Umbilical cord (tissue), 1 donor: ENCODE measurements at regions not wholly inside any gene's neighbourhood (a gene's known extent, or its start where the extent isn't known, plus 50 kb on each side); places are given as distances from the start of the nearest gene placed in this dataset.
"Not testable (repeated sequence)": the region's sequence is repeated elsewhere in the genome, so short reads cannot be mapped to it uniquely, and the experiment has no call there.

Source experiments
- DNase-seq: peaks from one replicate; pipeline ENCODE4 v3.0.0-alpha.2; 2015; ENCODE audit warnings: low spot score

DNA sequence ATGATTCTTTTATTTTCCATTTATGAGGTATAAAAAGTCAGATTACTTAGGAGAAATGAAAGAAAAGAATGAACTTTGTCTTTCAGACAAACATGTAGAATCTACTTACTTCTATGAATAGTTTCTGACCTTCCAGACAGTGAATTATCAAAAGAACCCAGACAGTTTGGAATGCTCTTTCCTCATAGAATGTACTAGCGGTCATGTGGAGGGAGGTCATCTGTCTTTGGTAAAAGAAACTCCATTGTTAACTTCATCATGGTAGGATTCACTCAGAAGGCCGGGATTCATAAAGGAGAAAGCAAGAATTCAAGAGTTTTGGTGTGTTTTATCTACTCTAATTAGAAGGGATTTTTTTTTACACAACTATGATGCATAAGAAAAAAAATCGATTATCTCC, 144.8 kb upstream of the ZNF804B start:
- no peak for DNase-seq

DNA sequence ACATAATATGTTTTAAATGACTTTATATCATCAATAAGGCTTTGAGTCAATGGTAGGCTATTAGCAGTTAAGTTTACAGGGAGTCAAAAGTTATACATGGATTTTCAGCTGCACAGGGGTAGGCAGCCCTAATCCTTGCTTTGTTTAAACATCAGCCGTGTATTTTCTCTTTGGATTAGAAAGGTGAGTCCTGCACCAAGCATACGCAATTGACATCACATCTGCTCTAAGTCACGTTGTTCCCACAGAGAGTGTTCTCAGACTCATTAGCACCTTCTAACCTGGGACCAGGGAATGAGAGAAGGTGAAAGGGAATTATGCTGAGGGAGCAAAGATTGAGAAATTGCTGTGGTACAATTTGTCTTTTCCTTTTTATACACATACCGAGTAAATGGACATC, 148.6 kb upstream of the ZNF804B start:
- no peak for DNase-seq

DNA sequence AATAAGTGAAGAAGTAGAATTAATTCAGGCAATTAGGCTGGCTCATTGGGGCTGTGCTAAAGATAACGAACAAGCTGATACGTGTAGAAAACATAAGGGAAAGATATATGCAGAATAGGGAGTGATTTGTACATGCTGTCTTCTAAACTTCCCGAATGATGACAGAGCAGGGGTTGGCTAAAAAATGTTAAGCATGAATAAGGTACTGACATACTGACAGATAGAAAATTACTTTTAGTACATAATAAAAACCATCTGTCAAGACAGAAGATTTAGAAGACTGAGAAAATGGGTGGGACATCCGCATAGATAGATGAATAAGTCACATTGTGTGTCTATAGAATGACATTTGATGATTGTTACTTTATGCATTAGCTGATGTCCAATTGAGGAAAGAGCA, 158.8 kb upstream of the ZNF804B start:
- no peak for DNase-seq

DNA sequence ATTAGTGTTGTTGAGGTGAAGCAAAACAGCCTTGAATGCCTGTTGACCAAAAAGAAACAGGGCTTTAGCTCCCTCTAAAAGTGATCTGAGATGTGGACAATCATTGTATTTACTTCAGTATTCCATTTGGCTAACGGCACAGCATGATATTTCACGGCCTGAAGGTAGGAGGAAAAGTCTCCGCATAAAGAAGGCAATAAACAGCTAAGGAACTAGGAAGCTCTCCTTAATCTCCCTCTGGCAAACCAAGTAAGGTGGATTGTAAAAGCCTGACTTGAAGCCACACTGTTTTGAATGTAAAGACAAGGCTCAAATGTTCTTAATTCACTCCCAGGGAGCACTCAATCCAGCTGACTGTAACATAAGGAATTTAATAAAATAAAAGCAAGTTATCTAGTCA, 160.0 kb upstream of the ZNF804B start:
- peak; percentile 23 for DNase-seq

DNA sequence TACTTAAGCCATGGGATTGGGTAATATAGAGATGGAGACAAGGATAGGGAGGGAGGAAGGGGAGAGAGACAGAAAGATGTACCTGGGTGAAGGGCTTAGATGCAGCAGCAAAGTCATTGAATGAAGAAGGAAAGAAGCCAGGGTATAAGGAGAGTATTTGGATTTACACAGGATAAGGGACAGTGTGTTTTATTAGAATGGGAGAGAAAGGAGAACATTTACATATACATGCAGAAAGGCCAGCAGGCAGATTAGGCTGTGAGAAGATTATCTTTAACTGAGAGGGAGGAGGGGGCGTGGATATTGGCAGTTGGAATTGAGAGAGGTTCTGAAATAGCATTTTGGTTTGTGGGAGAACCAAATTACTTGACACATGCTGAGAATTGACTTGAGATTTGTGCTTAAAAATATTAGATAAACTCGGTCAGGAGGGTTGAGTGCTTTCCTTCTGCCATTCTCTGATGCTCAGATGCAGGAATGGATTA, 161.5 kb upstream of the ZNF804B start:
- no peak for DNase-seq

DNA sequence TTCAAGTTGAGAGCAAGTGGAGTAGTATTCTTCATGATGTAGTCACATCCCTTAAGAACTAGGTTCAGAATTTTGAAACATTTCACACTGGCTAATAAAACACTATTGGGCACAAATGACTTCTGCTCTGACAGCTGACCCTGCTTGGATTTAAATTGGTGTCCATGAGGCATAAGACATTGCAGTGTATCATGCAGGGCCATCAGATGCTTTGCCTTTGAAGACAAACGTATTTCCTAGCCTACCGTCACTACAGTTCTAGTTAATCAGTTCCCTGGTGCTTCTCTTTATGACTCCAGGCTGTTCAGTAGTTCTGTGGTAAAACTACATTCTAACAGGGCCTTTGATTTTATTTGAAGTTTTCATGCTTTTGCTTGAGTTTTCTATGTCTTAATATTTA, 168.5 kb upstream of the ZNF804B start:
- no peak for DNase-seq

DNA sequence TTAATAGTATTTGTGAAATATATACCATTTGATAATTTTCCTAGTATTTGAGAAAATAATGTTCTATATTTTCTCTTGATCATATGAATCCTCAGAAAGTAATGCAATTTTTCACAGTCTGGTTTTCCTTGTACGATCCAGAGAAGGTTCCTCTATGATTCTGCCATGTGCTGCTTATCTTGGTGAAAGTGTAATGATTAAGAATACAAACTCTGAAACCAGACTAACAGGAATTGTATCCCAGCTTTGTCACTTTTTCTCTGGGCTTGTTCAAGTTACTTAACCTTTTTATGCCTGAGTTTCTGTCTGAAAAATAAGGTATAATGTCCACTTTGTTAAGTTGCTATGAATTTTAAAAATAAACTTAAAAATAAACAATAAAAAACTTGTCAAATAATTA, 169.6 kb upstream of the ZNF804B start:
- no peak for DNase-seq

DNA sequence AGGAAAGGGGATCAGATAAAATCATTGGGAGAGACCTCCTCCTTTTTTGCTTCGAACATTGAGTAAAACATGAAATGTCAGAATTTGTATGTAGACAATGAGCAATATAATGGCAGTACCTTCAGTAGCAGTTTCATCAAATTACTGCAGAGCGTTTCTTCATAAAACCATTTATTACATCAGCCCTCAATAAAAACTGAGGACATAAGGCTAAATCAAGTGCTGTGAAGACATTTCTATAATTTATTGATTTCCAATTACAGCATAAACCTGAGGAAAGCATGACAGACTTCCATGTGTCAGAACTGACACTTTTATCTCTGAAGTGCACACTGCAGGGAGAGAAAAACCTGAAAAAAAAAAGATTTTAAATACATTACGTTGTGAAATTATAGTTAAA, 172.6 kb upstream of the ZNF804B start:
- DNase-seq, result no peak

DNA sequence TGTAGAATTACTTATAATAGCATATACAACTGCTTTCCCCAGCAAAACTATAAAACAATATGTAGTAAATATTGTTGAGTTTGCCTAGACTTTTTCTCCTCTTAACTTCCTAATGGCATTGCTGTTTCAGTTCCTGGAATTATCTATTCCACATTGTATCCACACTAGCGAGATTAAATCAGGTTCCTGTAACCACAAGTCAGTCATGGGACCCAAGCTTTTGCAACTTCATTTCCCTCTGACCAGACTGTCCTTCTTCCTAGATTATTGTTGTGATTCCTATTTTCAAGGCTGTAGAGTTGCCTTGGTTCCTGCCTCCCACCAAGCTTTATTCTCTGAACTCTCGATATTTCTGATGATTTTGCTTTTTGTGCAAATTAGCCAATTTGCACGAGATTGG, 173.3 kb upstream of the ZNF804B start:
- DNase-seq, result no peak

DNA sequence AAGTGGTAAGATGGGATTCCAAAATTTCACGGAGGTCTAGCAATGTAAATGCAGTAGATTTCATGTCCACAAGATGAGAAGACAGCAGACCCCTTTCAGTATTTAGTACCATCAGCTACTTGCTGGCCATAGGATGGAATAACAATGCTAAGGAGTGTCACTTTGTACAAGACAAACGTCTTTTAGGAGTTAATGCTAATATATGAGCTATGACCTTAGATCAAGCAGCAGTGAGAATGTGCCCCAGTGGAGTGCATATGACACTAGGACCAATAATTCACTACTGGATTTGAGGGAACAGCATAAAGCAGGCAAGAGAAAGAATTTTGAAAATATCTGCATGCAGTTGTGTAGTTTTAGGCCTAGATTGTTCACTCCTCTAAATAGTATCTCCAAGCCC, 182.8 kb upstream of the ZNF804B start:
- DNase-seq, result no peak

DNA sequence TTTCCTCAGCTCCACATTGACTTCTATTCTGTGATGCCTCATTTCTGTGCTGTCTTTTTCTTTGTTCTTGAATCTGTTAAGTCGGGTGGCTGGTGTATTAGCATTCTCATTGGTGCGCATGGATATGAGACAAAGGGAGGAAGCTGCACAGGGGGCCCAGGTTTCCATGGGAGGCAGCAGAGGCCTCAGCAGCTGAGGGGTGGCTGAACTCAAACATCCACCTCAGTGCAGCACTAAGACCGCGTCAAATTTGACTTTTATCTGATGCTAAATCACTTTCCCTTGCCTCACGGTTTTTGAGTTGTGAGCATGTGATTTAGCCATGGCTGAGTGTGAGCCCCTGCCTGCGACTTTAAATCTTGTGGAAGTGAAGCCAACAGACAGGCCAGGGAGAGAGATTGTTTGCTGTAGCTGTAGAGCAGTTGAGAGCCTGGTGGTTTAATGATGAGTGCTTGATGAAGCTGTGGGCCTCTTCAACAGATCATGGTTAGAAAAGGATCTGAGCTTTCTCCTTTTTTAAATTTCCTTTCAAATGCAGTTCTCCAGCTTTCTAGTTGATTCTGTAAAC, 193.3 kb upstream of the ZNF804B start:
- no peak for DNase-seq

DNA sequence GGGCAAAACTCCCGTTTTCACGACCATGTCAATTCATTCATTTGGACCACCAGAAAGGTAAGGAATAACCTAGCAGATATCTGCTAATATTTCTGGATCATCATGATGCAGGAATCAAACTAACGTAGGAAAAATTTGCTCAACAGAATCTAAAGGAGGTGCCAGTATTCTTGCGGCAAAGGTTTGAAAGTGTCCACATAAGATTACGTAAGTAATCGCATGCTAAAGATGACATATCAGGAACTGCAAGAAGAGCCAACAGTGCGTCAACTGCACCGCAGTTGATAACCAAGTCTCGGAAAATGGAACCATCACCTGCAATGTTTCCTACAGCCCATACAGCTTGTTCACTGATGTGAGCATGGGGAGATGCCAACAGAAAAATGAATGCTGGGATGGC, 194.1 kb upstream of the ZNF804B start:
- DNase-seq, result no peak

DNA sequence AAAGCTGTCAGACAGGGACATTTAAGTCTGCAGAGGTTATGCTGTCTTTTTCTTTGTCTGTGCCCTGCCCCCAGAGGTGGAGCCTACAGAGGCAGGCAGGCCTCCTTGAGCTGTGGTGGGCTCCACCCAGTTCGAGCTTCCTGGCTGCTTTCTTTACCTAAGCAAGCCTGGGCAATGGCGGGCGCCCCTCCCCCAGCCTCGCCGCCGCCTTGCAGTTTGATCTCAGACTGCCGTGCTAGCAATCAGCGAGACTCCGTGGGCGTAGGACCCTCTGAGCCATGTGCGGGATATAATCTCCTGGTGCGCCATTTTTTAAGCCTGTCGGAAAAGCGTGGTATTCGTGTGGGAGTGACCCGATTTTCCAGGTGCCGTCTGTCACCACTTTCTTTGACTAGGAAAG, 203.1 kb upstream of the ZNF804B start:
- DNase-seq, result not testable (repeated sequence)

DNA sequence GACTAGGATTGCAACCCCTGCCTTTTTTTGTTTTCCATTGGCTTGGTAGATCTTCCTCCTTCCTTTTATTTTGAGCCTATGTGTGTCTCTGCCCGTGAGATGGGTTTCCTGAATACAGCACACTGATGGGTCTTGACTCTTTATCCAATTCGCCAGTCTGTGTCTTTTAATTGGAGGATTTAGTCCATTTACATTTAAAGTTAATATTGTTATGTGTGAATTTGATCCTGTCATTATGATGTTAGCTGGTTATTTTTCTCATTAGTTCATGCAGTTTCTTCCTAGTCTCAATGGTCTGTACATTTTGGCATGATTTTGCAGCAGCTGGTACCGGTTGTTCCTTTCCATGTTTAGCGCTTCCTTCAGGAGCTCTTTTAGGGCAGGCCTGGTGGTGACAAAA, 204.7 kb upstream of the ZNF804B start:
- DNase-seq, result not testable (repeated sequence)

DNA sequence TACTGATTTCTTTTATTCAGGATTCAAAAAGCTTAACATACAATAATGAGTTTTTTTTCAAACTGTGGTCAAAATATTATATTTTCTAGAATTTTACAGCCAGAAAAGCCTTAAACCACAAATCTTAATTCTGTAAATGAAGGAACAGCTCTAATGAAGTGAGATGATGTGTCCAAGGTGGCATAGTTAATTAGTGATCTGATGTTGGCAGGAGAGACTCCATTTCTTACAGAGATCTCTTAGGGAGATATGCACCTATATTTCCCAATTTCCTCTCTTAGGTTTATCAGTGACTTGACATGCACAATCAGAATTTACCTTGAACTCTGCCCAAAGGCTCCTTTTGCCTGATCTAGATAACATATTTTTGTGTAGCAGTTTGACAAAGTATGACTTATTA, 211.1 kb upstream of the ZNF804B start:
- no peak for DNase-seq

DNA sequence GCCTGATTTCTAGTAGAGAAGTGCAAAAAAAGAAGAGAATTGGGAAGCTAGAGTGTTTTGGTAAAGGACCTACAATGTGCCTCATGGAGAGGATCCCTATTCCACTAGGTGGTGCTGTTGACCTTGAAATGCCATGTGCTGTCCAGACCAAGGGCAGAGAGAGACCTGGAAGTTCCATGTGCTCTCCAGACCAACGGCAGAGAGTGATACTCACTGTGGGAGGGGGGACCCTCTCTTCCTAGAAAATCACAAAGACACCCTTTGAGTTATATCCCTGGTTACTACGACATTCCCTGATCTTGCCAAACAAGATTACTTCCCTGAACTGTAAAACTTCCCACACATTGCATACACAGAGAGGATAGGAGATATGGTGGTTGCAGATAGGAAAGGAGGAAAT, 212.7 kb upstream of the ZNF804B start:
- no peak for DNase-seq

DNA sequence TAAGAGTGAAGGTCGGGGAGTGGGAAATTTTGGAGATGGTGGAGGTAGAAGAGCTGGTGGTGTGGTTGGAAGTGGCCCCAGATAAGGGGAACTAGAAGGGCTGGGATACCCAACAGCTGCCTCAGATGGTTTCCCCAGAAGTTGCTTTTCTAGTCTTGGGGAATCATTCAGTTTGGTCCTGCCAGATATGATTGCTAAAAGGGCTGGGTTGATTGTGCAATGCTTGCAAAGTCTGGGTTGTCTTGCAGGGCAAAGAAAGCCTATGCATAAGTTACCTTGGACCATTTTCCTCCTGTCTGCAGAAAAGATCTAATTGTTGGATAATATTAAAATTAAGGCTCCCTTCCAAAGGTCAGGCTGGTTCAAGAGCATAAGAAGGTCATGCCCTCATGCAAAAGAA, 213.8 kb upstream of the ZNF804B start:
- no peak for DNase-seq

DNA sequence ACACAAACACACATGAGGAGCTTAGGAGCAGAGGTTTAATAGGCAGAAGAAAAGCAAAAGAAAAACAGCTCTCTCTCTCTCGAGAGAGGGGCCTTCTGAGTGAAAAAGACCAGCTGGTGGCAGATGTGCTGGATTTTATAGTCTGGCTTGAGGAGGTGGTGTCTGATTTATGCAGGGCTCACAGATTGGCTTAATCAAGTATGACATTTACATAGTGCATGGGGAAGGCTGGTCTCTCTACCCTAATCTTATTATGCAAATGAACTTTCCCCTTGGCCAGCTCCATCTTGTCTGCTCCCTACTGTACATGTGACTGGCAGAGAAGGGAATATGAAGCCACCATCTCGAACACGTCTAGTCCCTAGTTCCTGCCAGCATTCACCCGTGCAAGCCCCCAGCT, 219.5 kb upstream of the ZNF804B start:
- peak; percentile 68 for DNase-seq

DNA sequence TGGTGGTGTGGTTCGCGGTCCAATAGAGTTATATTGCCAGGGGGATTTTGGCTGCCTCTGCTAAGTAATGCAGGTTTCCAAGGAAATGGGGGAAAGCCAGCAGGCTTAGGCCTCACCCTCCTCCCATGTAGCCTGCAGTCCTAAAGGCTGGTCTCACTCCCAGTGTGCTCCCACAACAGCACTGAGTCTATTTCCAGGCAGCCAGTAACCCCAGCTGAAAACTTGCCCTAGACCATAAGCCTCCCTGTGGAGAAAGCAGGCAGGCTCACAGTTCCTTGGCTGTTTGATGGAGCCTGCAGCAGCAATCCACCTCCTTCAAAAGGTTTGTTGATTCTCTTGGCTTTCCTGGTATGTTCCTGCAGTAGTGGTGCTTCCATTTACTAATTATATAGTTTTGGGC, 220.0 kb upstream of the ZNF804B start:
- no peak for DNase-seq

DNA sequence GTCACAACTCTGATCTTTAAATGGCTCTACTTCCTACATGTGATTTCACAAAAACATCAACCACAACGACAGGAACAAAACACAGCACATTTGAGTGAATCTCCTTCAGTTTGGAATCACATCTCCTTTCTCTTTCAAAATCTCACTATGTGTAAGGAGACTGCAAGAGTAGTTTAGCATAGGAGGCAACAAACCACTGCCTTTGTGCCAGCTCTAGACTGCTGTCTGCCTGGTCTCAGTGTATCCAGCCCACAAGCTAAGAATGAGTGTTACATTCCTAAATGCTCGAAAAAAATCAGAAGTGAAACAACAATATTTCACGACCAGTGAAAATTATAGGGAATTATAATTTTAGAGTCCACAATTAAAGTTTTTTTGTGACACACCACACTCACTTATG, 217.0 kb upstream of the STEAP4 start:
- no peak for DNase-seq

DNA sequence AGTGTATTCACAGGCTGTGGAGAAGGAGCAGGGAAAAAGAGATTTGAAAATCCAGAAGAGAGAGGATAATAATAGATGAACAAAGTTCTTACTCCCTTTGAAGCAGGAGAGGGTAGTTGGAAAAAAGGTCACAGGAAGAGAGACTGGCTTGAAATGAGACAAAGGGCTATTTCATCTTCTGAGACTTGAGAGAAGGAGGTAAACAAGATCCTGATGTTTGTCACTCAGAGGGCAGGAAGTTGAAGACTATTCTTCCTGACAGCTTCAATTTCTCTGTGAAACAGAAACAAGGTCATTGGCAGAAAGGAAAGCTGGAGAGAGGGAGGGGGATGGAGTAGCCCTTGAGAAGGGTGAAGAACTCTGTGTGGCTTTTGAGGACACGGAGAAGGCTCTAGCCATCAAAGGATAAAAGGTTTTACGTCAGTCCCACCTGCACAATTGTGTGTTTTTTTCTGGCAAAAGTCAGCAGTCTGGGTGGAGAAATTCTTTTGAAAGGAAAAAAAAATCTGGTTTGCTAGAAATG, 216.1 kb upstream of the STEAP4 start:
- no peak for DNase-seq

DNA sequence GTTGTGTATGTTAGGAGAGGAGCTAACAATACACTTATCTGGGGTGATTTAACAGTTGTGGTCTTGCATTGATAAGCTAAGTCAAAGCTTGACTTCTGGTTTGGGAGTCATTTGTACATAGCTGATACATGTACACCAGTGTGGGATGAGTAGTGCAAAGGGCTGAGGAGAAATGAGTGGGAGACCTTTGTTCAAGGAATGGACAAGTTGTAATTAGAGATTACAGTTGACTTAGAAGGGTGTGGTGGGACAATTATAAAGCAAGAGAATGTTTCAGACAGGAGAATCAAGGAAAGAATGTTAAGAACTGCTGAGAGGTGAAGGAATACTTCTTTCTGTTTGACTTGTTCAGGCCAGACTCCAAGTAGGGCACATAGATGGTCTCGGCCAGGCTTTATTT, 209.7 kb upstream of the STEAP4 start:
- no peak for DNase-seq

DNA sequence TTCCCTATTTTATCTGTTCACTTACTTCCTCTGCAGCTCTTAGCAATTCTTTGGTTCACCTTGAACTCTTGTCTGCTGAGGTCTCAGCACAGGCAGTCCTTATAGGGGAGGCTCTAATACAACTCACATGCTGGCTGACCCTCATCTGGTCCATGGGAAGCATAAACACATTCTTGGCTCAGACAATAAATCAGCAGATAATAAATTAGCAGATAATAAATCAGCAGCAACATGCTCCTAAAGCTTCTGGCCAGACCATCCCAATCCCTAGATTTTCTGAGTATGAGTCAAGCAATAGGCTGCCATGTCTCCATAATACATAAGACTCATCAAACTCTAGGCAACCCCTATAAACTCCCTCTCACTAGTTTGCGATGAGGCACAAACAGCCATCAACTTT, 208.6 kb upstream of the STEAP4 start:
- peak; percentile 65 for DNase-seq

DNA sequence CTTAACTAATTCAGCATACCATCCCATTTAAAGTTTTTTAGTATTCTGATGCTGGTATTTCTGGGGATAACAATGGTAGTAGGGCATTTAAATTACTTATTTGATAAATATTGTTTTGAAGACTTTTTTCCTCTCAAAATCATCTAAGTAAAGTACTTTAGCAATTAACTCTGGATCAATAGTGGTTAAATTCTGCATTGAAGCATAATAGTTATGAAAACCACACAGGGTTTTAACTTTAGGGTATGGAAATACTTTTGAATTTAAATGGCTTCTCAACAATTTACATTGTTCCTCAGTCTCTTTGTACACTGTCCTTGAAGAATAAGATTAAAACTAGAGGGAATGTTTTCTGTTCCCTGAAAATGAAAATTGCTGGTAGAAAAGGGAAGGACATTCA, 202.6 kb upstream of the STEAP4 start:
- DNase-seq, result no peak
